ENCODE measurements at regions not wholly inside any gene's neighbourhood (a gene's known extent, or its start where the extent isn't known, plus 50 kb on each side); places are given as distances from the start of the nearest gene placed in this dataset.

- TF ChIP-seq MXI1 (IDR thresholded peaks at IDR 0.05; ENCODE audit: low read depth, low read length), result no peak
- no peak for TF ChIP-seq USF1 (IDR thresholded peaks at IDR 0.05; ENCODE audit: borderline replicate concordance, low read depth)
- no peak for TF ChIP-seq CTCF (IDR thresholded peaks at IDR 0.05)
- TF ChIP-seq USF2 (IDR thresholded peaks at IDR 0.05; ENCODE audit: borderline replicate concordance, low read depth, low read length), result no peak
- TF ChIP-seq TAF1 (IDR thresholded peaks at IDR 0.05; ENCODE audit: borderline replicate concordance, low read depth, low read length), result no peak
- no peak for TF ChIP-seq FOXJ3 (CRISPR knock-in tag; IDR thresholded peaks at IDR 0.05)
- no peak for TF ChIP-seq MAX (IDR thresholded peaks at IDR 0.05; ENCODE audit: low read depth)
- TF ChIP-seq GABPA (IDR thresholded peaks at IDR 0.05; ENCODE audit: low read depth), result no peak
- TF ChIP-seq REST (IDR thresholded peaks at IDR 0.05; ENCODE audit: low read depth, low read length), result no peak
- TF ChIP-seq IRF3 (IDR thresholded peaks at IDR 0.05; ENCODE audit: low read depth, low read length), result no peak
- TF ChIP-seq NFIC (IDR thresholded peaks at IDR 0.05; ENCODE audit: borderline replicate concordance), result no peak
- no peak for TF ChIP-seq RXRA (IDR thresholded peaks at IDR 0.05; ENCODE audit: borderline replicate concordance, low read depth)
- no peak for TF ChIP-seq POLR2AphosphoS5 (IDR thresholded peaks at IDR 0.05; ENCODE audit: low read depth, low read length)
These were observed 192.2 kb upstream of the HS3ST1 start for GRCh38 chr4:11620861-11621260.
